K562 (cell line): ENCODE measurements at regions not wholly inside any gene's neighbourhood (a gene's known extent, or its start where the extent isn't known, plus 50 kb on each side); places are given as distances from the start of the nearest gene placed in this dataset.

Source experiments
- ATAC-seq: fragments of 200-7000 bp; cut with Tn5 transposase; 3 replicates; pipeline ENCODE4 v1.9.1; 2020; ENCODE audit warnings: moderate library complexity
- BruUV-seq: library from RNA; stranded (reverse); fragments of 400-500 nt; replicated peaks from 2 replicates; lab custom pipeline; 2021; lab: Mats Ljungman, UMichigan
- CTCF ChIA-PET: fragments of 300-600 bp; formaldehyde crosslinking; extraction: SDS; loops from one replicate; lab custom pipeline; 2021; ENCODE audit warnings: low intra/inter-chr PET ratio; lab: Yijun Ruan, JAX
- POLR2A ChIA-PET: fragments of 300-600, 350-650 bp; sonication (Branson Sonifier 250); formaldehyde crosslinking; extraction: SDS; loops from one replicate; lab custom pipeline; 2021; ENCODE audit warnings: antibody characterized with exemption, inconsistent platforms; lab: Yijun Ruan, JAX
- DNase-seq, 4 experiments: peaks; one replicate each; pipeline versions ENCODE4 v3.0.0 to v3.0.0-alpha.2; 2011 to 2018; ENCODE audit warnings: low spot score in 3 of 4, mixed read lengths in 3 of 4; ENCODE audit errors: extremely low read depth in 1 of 4
- FAIRE-seq: peaks from 2 replicates; lab custom pipeline; 2011; peaks lifted over from hg19 to GRCh38; lab: Jason Lieb, UNC
- H2AFZ ChIP-seq: 2 replicates; pipeline ENCODE4 v1.6.0; 2011; ENCODE audit warnings: low read depth, low read length, control low read depth, inconsistent platforms
- H3K27ac ChIP-seq: fragments of 200-600 bp; 3 replicates; pipeline ENCODE4 v1.8.0; 2011; ENCODE audit warnings: low read depth, mild to moderate bottlenecking, control low read depth, inconsistent platforms, low read length, moderate library complexity, mixed read lengths; ENCODE audit errors: extremely low read depth
- H3K27me3 ChIP-seq, 2 experiments: fragments of 300-600 bp in 1 of 2; 2 replicates in 1 of 2; 3 replicates in 1 of 2; pipeline versions ENCODE4 v1.6.0 to v1.8.0; 2011; ENCODE audit warnings: inconsistent platforms in 2 of 2, low read length in 2 of 2, mild to moderate bottlenecking in 1 of 2, mixed read lengths in 1 of 2, moderate library complexity in 1 of 2; ENCODE audit not compliant: control insufficient read depth in 2 of 2, insufficient read depth in 2 of 2
- H3K36me3 ChIP-seq: fragments of 300-600 bp; 3 replicates; pipeline ENCODE4 v1.8.0; 2011; ENCODE audit warnings: mild to moderate bottlenecking, low read length, inconsistent platforms; ENCODE audit not compliant: control insufficient read depth, insufficient read depth
- H3K4me1 ChIP-seq, 2 experiments: fragments of 200-600 bp in 1 of 2; replicated peaks in 1 of 2; 2 replicates in 1 of 2; 3 replicates in 1 of 2; pipeline versions ENCODE4 v1.5.1 to v1.8.0; 2011; ENCODE audit warnings: inconsistent platforms in 2 of 2, low read length in 2 of 2, mild to moderate bottlenecking in 1 of 2, mixed read lengths in 1 of 2, moderate library complexity in 1 of 2; ENCODE audit not compliant: control insufficient read depth in 2 of 2, insufficient read depth in 2 of 2
- H3K4me2 ChIP-seq: 2 replicates; pipeline ENCODE4 v1.6.1; 2011; ENCODE audit warnings: low read length, control low read depth, inconsistent platforms, mixed read lengths; ENCODE audit not compliant: insufficient read depth
- H3K4me3 ChIP-seq: fragments of 200-600 bp; sonication (generic), shearing (Covaris generic); 2 replicates; pipeline ENCODE4 v1.5.1; 2016; ENCODE audit warnings: control low read depth, inconsistent platforms
- H3K79me2 ChIP-seq: fragments of 200-600 bp; 3 replicates; pipeline ENCODE4 v1.8.0; 2011; ENCODE audit warnings: low read length, inconsistent platforms; ENCODE audit not compliant: control insufficient read depth, insufficient read depth
- H3K9ac ChIP-seq, 2 experiments: 2 replicates each; pipeline versions ENCODE4 v1.6.0 to v1.6.1; 2011; ENCODE audit warnings: low read depth in 2 of 2, low read length in 2 of 2, control low read depth in 1 of 2, inconsistent platforms in 1 of 2, mild to moderate bottlenecking in 1 of 2, mixed read lengths in 1 of 2; ENCODE audit not compliant: insufficient read depth in 1 of 2
- H3K9me1 ChIP-seq: one replicate; pipeline ENCODE4 v1.6.0; 2011; ENCODE audit warnings: inconsistent platforms, mild to moderate bottlenecking, low read length, moderate library complexity; ENCODE audit not compliant: control insufficient read depth, insufficient read depth
- H3K9me3 ChIP-seq: replicated peaks from 2 replicates; pipeline ENCODE4 v1.5.1; 2011; ENCODE audit warnings: low read depth, low read length, inconsistent platforms; ENCODE audit not compliant: control insufficient read depth, insufficient read depth
- H4K20me1 ChIP-seq: replicated peaks from 2 replicates; pipeline ENCODE4 v1.6.1; 2011; ENCODE audit warnings: low read length, inconsistent platforms, mixed read lengths; ENCODE audit not compliant: control insufficient read depth, insufficient read depth
- ARID1B ChIP-seq: fragments of 450-650 bp; IDR thresholded peaks from 2 replicates; pipeline ENCODE4 v1.6.1; 2016; ENCODE audit warnings: antibody characterized with exemption, mild to moderate bottlenecking, inconsistent platforms
- PHF20 ChIP-seq: fragments of 450-650 bp; IDR thresholded peaks from 2 replicates; pipeline ENCODE4 v1.6.1; 2018; ENCODE audit not compliant: partially characterized antibody
- POLR2A ChIP-seq: fragments of 450-650 bp; conservative IDR thresholded peaks from 2 replicates; pipeline ENCODE4 v1.6.1; 2016
- SIX5 ChIP-seq, 2 experiments: IDR thresholded peaks; 2 replicates each; pipeline ENCODE4 v1.6.1; 2011; ENCODE audit warnings: low read length in 2 of 2, borderline replicate concordance in 1 of 2, low read depth in 1 of 2, mild to moderate bottlenecking in 1 of 2, moderate library complexity in 1 of 2; ENCODE audit not compliant: insufficient read depth in 1 of 2
- XRCC3 ChIP-seq: fragments of 450-650 bp; IDR thresholded peaks from 2 replicates; pipeline ENCODE4 v1.6.1; 2017; ENCODE audit warnings: mild to moderate bottlenecking, moderate library complexity
- ZC3H11A ChIP-seq: IDR thresholded peaks from 2 replicates; pipeline ENCODE4 v1.6.1; 2012; ENCODE audit warnings: low read depth, low read length, improper control_type of control experiment
- ZKSCAN8 ChIP-seq: fragments of 200-800 bp; sonication (Bioruptor generic); IDR thresholded peaks from 2 replicates; pipeline ENCODE4 v1.6.1; 2016; ENCODE audit warnings: missing genetic modification characterization, missing compliant biosample characterization
- ZNF408 ChIP-seq: fragments of 250-450 bp; sonication (Bioruptor Pico); IDR thresholded peaks from 2 replicates; pipeline ENCODE4 v1.4.0; 2020; ENCODE audit warnings: low read depth, mild to moderate bottlenecking, moderate library complexity
- ZNF444 ChIP-seq: fragments of 250-450 bp; sonication (Bioruptor Pico); IDR thresholded peaks from 2 replicates; pipeline ENCODE4 v1.4.0; 2020; ENCODE audit warnings: mild to moderate bottlenecking, moderate library complexity
- WGBS: fragments of 100-300 bp; shearing (Covaris generic); methylation state at CpG from one replicate; pipeline ENCODE4 v1.1.6; 2016; ENCODE audit warnings: low coverage, mixed read lengths; ENCODE audit not compliant: insufficient coverage; ENCODE audit errors: missing lambda C conversion rate; 5-methylcytosine and 5-hydroxymethylcytosine counted together
- in situ Hi-C: fragments of 300-500 bp; cut with MboI; formaldehyde crosslinking; loops from 4 replicates; pipeline ENCODE4 v1.15.0; 2018; ENCODE audit warnings: inconsistent platforms, mixed read lengths
- intact Hi-C: fragments of 100-400 bp; cut with micrococcal nuclease; formaldehyde crosslinking; loops from 2 replicates; pipeline ENCODE4 v1.14.2; 2022
- TF ChIP-seq, protein P1 (sequence below): sonication (generic); formaldehyde crosslinking; IDR thresholded peaks from 2 replicates; pipeline ENCODE4 v1.8.1; 2023; ENCODE audit warnings: mild to moderate bottlenecking, missing genetic modification reagents
- TF ChIP-seq, protein P2 (sequence below): fragments of 250-450 bp; sonication (Bioruptor Pico); IDR thresholded peaks from 2 replicates; pipeline ENCODE4 v1.5.0; 2021; ENCODE audit warnings: mild to moderate bottlenecking, borderline replicate concordance
- TF ChIP-seq, protein P3 (sequence below): fragments of 250-450 bp; sonication (Bioruptor Pico); IDR thresholded peaks from 2 replicates; pipeline ENCODE4 v1.5.0; 2021

DNA sequence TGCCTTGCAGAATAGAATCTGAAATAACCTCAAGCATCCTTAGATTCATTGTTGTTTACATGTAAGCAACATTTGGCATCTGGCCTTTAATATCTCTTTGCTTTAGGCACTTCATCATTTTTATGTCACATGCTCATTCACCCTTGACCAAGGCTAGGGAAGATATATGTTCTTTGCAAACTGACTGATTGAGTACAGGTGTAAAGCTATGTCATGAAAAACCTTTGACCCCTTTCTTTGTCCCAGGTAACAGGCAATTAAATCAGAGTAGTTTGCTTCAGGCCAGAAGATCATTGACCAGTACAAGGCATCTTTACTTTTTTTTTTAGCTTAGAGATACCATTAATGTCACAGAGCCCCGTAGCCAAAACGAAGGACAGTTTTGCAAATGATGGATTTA lies 520.6 kb downstream of the STK39 start:
- Histone ChIP-seq H3K27ac (no peak overlapping the region), H3K9ac (no peak overlapping the region), H3K36me3 (no peaks in the 10 kb centered on the region), H3K9me1 (no peaks in the 10 kb centered on the region), H3K4me1 (no peaks in the 10 kb centered on the region), H3K79me2 (no peaks in the 10 kb centered on the region), H3K27me3 (no peaks in the 10 kb centered on the region), H3K4me3 (no peak overlapping the region), H3K4me2 (no peak overlapping the region), H3K9me3 (no peaks in the 10 kb centered on the region), H2AFZ (no peak overlapping the region), H4K20me1 (no peaks in the 10 kb centered on the region)
- no peak for FAIRE-seq
- WGBS: 0% methylated on average over 2 of the region's 2 CpGs
- no peak for DNase-seq
- ChIA-PET CTCF (no interaction called here), POLR2A (interaction anchor here (0.6 kb wide), 1 partner anchor 16 kb away, joined by 4 read pairs; no protein-coding TSS in a partner anchor)
- TF ChIP-seq ZNF444 (CRISPR knock-in tag): no peak
- no peak for TF ChIP-seq ARID1B
- TF ChIP-seq, protein P1, sequence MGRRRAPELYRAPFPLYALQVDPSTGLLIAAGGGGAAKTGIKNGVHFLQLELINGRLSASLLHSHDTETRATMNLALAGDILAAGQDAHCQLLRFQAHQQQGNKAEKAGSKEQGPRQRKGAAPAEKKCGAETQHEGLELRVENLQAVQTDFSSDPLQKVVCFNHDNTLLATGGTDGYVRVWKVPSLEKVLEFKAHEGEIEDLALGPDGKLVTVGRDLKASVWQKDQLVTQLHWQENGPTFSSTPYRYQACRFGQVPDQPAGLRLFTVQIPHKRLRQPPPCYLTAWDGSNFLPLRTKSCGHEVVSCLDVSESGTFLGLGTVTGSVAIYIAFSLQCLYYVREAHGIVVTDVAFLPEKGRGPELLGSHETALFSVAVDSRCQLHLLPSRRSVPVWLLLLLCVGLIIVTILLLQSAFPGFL (CRISPR knock-in tag): no peak
- TF ChIP-seq ZC3H11A: no peak
- TF ChIP-seq POLR2A: no peak
- no peak for TF ChIP-seq SIX5 (IDR thresholded peaks at IDR 0.05; ENCODE audit: borderline replicate concordance in 1 of 2, insufficient read depth in 1 of 2, low read depth in 1 of 2, low read length in 2 of 2)
- TF ChIP-seq, protein P2, sequence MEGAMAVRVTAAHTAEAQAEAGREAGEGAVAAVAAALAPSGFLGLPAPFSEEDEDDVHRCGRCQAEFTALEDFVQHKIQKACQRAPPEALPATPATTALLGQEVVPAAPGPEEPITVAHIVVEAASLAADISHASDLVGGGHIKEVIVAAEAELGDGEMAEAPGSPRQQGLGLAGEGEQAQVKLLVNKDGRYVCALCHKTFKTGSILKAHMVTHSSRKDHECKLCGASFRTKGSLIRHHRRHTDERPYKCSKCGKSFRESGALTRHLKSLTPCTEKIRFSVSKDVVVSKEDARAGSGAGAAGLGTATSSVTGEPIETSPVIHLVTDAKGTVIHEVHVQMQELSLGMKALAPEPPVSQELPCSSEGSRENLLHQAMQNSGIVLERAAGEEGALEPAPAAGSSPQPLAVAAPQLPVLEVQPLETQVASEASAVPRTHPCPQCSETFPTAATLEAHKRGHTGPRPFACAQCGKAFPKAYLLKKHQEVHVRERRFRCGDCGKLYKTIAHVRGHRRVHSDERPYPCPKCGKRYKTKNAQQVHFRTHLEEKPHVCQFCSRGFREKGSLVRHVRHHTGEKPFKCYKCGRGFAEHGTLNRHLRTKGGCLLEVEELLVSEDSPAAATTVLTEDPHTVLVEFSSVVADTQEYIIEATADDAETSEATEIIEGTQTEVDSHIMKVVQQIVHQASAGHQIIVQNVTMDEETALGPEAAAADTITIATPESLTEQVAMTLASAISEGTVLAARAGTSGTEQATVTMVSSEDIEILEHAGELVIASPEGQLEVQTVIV (CRISPR knock-in tag): no peak
- TF ChIP-seq XRCC3: no peak
- TF ChIP-seq ZKSCAN8 (CRISPR knock-in tag): no peak
- TF ChIP-seq ZNF408 (CRISPR knock-in tag): no peak
- TF ChIP-seq, protein P3, sequence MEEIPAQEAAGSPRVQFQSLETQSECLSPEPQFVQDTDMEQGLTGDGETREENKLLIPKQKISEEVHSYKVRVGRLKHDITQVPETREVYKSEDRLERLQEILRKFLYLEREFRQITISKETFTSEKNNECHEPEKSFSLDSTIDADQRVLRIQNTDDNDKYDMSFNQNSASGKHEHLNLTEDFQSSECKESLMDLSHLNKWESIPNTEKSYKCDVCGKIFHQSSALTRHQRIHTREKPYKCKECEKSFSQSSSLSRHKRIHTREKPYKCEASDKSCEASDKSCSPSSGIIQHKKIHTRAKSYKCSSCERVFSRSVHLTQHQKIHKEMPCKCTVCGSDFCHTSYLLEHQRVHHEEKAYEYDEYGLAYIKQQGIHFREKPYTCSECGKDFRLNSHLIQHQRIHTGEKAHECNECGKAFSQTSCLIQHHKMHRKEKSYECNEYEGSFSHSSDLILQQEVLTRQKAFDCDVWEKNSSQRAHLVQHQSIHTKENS: no peak
- no peak for TF ChIP-seq PHF20
- no TSS peak for BruUV-seq
- in situ Hi-C loops (no loop called here), intact Hi-C loops (no loop called here)
- ATAC-seq: no peak
